ENCODE measurements at regions not wholly inside any gene's neighbourhood (a gene's known extent, or its start where the extent isn't known, plus 50 kb on each side); places are given as distances from the start of the nearest gene placed in this dataset.

DNA sequence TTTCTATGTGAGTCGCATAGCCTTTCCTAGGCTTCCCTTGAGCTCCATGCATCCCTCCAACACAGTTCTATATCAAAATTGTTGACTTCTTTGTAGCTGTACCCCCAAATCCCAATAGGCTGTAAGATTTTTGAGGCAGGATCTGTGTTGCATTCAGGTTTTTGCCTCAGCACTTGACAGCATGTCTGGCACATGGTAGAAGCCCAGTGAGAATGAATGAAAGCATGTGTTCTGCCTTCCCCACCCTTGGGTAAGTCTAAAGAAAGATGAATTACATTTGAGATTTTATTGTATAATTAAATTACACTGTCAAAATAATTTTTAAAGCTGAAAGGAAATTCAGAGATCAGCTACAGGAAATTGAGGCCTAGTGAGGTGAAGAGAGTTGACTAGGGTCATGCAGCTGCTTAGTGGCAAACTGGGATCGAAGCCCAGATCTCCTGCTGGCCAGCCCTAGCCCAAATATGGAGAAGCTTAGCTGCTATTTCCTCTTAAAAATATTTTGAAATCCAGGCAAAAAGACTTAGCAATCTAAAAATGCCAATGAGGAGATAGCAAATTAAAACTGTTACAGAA, 122.5 kb downstream of the SPATA18 start:
- Histone ChIP-seq H3K36me3 (no peaks in the 10 kb centered on the region), H3K4me1 (no peaks in the 10 kb centered on the region), H3K27ac (no peak overlapping the region), H3K4me3 (no peak overlapping the region), H3K9me3 (no peaks in the 10 kb centered on the region), H3K27me3 (no peaks in the 10 kb centered on the region)
- TF ChIP-seq POLR2AphosphoS5 (IDR thresholded peaks at IDR 0.05; ENCODE audit: insufficient read depth in 1 of 2, low read depth in 1 of 2) (peak in 1 of 2 donors; percentile 12), CTCF (IDR thresholded peaks at IDR 0.05) (no peak)
- intact Hi-C loops (cut with DNase I) = no loop called here
- DNase-seq (ENCODE audit: extremely low spot score in 2 of 2) = no peak

DNA sequence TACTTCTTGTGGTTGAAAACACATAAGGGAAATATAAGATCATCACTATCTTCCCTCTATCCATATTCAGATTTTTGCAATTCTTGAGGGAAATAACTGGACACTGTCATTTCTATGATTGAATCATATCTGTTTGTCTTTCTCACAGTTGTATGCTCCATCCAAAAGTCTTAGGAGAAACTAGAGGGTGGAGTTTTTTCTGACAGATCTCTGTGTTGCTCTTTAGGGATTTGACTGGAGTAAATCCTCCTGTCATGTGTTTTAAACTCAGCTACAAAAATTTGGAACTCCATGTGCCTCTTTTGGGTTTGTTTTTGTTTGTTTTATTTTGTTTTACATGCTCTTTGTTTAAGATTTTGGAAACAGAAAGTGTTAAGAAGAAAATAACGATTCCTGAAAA, 136.5 kb downstream of the SPATA18 start:
- Histone ChIP-seq H3K4me1 (no peaks in the 10 kb centered on the region), H3K4me3 (no peak overlapping the region), H3K27ac (no peak overlapping the region), H3K9me3 (no peaks in the 10 kb centered on the region), H3K36me3 (no peaks in the 10 kb centered on the region), H3K27me3 (no peaks in the 10 kb centered on the region)
- intact Hi-C loops (cut with DNase I) = no loop called here
- TF ChIP-seq POLR2A (IDR thresholded peaks at IDR 0.05) (no peak), POLR2AphosphoS5 (IDR thresholded peaks at IDR 0.05; ENCODE audit: insufficient read depth in 1 of 2, low read depth in 1 of 2) (no peak), CTCF (IDR thresholded peaks at IDR 0.05) (no peak)
- no peak for DNase-seq (ENCODE audit: extremely low spot score in 2 of 2)

GRCh38 chr4:52192001-52192400, 140.9 kb downstream of the SPATA18 start:
- DNase-seq (ENCODE audit: extremely low spot score in 2 of 2) = no peak
- H3K27me3 ChIP-seq = no peaks in the 10 kb centered on the region
- no peaks in the 10 kb centered on the region for H3K36me3 ChIP-seq
- no peak overlapping the region for H3K27ac ChIP-seq
- H3K4me3 ChIP-seq = no peak overlapping the region
- intact Hi-C loops (cut with DNase I) = no loop called here
- H3K9me3 ChIP-seq = no peaks in the 10 kb centered on the region
- TF ChIP-seq POLR2A (IDR thresholded peaks at IDR 0.05) = no peak
- TF ChIP-seq POLR2AphosphoS5 (IDR thresholded peaks at IDR 0.05; ENCODE audit: insufficient read depth in 1 of 2, low read depth in 1 of 2) = no peak
- no peak for TF ChIP-seq CTCF (IDR thresholded peaks at IDR 0.05)
- H3K4me1 ChIP-seq = no peaks in the 10 kb centered on the region

- H3K36me3 ChIP-seq = no peaks in the 10 kb centered on the region
- intact Hi-C loops (cut with DNase I) = no loop called here
- H3K4me1 ChIP-seq = no peaks in the 10 kb centered on the region
- H3K9me3 ChIP-seq = no peaks in the 10 kb centered on the region
- no peak overlapping the region for H3K27ac ChIP-seq
- no peak overlapping the region for H3K4me3 ChIP-seq
- H3K27me3 ChIP-seq = no peaks in the 10 kb centered on the region
- no peak for TF ChIP-seq POLR2A (IDR thresholded peaks at IDR 0.05)
- no peak for TF ChIP-seq POLR2AphosphoS5 (IDR thresholded peaks at IDR 0.05; ENCODE audit: insufficient read depth in 1 of 2, low read depth in 1 of 2)
- TF ChIP-seq CTCF (IDR thresholded peaks at IDR 0.05) = no peak
- no peak for DNase-seq (ENCODE audit: extremely low spot score in 2 of 2)
Observed at GRCh38 chr4:52192721-52193135, 141.6 kb downstream of the SPATA18 start.

DNA sequence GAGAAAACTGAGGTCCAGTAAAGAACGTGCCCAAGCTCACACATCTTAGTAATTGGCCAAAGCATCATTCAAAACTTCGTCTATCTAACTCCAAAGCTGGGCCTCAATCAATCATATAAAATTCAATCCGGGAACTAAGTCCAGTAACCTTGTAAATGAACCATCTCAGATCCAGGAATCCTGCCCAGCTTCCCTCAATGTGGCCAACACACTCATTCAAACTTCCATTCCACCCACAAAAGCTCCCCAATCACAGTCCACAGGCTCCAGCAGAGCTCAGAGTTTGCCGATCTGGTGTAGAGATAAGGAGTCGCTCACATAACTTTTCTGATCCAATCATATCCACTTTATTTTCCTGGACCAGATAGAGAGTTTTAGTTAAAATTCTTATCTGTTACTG, 144.8 kb downstream of the SPATA18 start:
- Histone ChIP-seq H3K9me3 (no peaks in the 10 kb centered on the region), H3K27me3 (no peaks in the 10 kb centered on the region), H3K4me3 (no peak overlapping the region), H3K36me3 (no peaks in the 10 kb centered on the region), H3K4me1 (no peaks in the 10 kb centered on the region), H3K27ac (no peak overlapping the region)
- intact Hi-C loops (cut with DNase I) = no loop called here
- no peak for DNase-seq (ENCODE audit: extremely low spot score in 2 of 2)
- TF ChIP-seq POLR2A (IDR thresholded peaks at IDR 0.05) = no peak
- no peak for TF ChIP-seq CTCF (IDR thresholded peaks at IDR 0.05)
- TF ChIP-seq POLR2AphosphoS5 (IDR thresholded peaks at IDR 0.05; ENCODE audit: insufficient read depth in 1 of 2, low read depth in 1 of 2) = no peak
